Naive thymus-derived CD4-positive, alpha-beta T cell (primary cell): ENCODE measurements at regions not wholly inside any gene's neighbourhood (a gene's known extent, or its start where the extent isn't known, plus 50 kb on each side); places are given as distances from the start of the nearest gene placed in this dataset.
"Not testable (repeated sequence)": the region's sequence is repeated elsewhere in the genome, so short reads cannot be mapped to it uniquely, and the experiment has no call there.

ENCODE experiments used
- ATAC-seq: fragments of 150-1000 bp; cut with Tn5 transposase; 2 replicates; pipeline ENCODE4 v1.10.0; 2021; ENCODE audit warnings: mild to moderate bottlenecking, moderate library complexity
- CTCF ChIA-PET: fragments of 350-600 bp; sonication (Branson Sonifier 250); formaldehyde crosslinking; loops from one replicate; lab custom pipeline; 2021; ENCODE audit warnings: antibody characterized with exemption; lab: Charles Lee
- POLR2A ChIA-PET: fragments of 350-600 bp; sonication (Branson Sonifier 250); formaldehyde crosslinking; loops from one replicate; lab custom pipeline; 2021; ENCODE audit warnings: antibody characterized with exemption, inconsistent platforms; lab: Charles Lee
- DNase-seq, 9 donors: peaks; one replicate each; pipeline versions ENCODE4 v3.0.0 to v3.0.0-alpha.2; 2020 to 2022; ENCODE audit warnings: mixed read lengths in 1 of 9
- H3K27ac ChIP-seq: one replicate; pipeline ENCODE4 v1.7.0; 2013; ENCODE audit warnings: mild to moderate bottlenecking, low read depth, low read length, moderate library complexity
- H3K27me3 ChIP-seq, 2 donors: one replicate each; pipeline ENCODE4 v1.7.0; 2013; ENCODE audit warnings: low read length in 2 of 2, mild to moderate bottlenecking in 2 of 2, moderate library complexity in 2 of 2; ENCODE audit not compliant: control insufficient read depth in 2 of 2, insufficient read depth in 2 of 2
- H3K36me3 ChIP-seq, 3 experiments: 1 replicate in 2 of 3; 2 replicates in 1 of 3; pipeline ENCODE4 v1.7.0; 2013; ENCODE audit warnings: low read length in 3 of 3, mild to moderate bottlenecking in 3 of 3, moderate library complexity in 1 of 3; ENCODE audit not compliant: insufficient read depth in 3 of 3, control insufficient read depth in 2 of 3
- H3K4me1 ChIP-seq, 2 donors: one replicate each; pipeline ENCODE4 v1.7.0; 2013; ENCODE audit warnings: low read length in 2 of 2, mild to moderate bottlenecking in 2 of 2, moderate library complexity in 1 of 2; ENCODE audit not compliant: control insufficient read depth in 2 of 2, insufficient read depth in 2 of 2
- H3K4me3 ChIP-seq: 2 replicates; pipeline ENCODE4 v1.7.0; 2013; ENCODE audit warnings: mild to moderate bottlenecking, low read length
- H3K9me3 ChIP-seq, 3 experiments: 1 replicate in 2 of 3; 2 replicates in 1 of 3; pipeline ENCODE4 v1.7.0; 2013; ENCODE audit warnings: low read length in 3 of 3; ENCODE audit not compliant: control insufficient read depth in 2 of 3
- H3K27ac Mint-ChIP-seq, 9 donors: one replicate each; pipeline ENCODE4 v1.8.0; 2020 to 2022; ENCODE audit warnings: mixed read lengths in 9 of 9, mild to moderate bottlenecking in 8 of 9, moderate library complexity in 5 of 9, inconsistent platforms in 2 of 9
- H3K27me3 Mint-ChIP-seq, 5 donors: one replicate each; pipeline ENCODE4 v1.8.0; 2021 to 2022; ENCODE audit warnings: mixed read lengths in 5 of 5, mild to moderate bottlenecking in 1 of 5
- H3K36me3 Mint-ChIP-seq, 5 donors: one replicate each; pipeline ENCODE4 v1.8.0; 2020 to 2022; ENCODE audit warnings: mixed read lengths in 5 of 5, mild to moderate bottlenecking in 3 of 5, inconsistent platforms in 1 of 5
- H3K4me1 Mint-ChIP-seq, 7 donors: one replicate each; pipeline ENCODE4 v1.8.0; 2020 to 2022; ENCODE audit warnings: mixed read lengths in 7 of 7, mild to moderate bottlenecking in 3 of 7, inconsistent platforms in 1 of 7
- H3K4me3 Mint-ChIP-seq, 10 donors: one replicate each; pipeline ENCODE4 v1.8.0; 2020 to 2022; ENCODE audit warnings: mild to moderate bottlenecking in 10 of 10, mixed read lengths in 10 of 10, moderate library complexity in 6 of 10, inconsistent platforms in 2 of 10
- H3K9me3 Mint-ChIP-seq, 11 donors: one replicate each; pipeline ENCODE4 v1.8.0; 2020 to 2022; ENCODE audit warnings: mixed read lengths in 11 of 11, mild to moderate bottlenecking in 4 of 11, inconsistent platforms in 1 of 11, moderate library complexity in 1 of 11
- intact Hi-C, 2 donors: fragments of 100-400 bp; cut with micrococcal nuclease; formaldehyde crosslinking; loops; one replicate each; pipeline ENCODE4 v1.15.1; 2023

DNA sequence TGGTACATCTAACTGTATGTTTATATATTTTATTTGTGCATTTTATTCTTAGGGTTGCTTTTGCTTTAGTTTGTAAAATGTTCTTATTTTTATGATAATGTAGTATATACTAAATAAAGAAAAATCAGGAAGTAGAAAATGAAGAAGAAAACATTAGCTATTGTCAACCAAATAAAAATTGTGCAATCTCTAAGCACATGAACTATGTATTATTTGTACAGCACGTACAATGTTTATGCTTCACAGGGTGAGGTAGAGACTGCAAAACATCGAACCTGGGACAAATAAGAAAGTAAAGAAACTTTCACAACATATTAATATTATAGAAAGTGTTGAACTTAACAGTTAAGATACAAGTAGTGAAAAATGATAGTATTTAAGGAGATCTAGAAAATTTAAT is 123.0 kb downstream of the ZNF92 start:
- peaks cover 2 to 30% (median 20%) of the 10 kb centered on the region in 5 donors for H3K27me3 Mint-ChIP-seq

DNA sequence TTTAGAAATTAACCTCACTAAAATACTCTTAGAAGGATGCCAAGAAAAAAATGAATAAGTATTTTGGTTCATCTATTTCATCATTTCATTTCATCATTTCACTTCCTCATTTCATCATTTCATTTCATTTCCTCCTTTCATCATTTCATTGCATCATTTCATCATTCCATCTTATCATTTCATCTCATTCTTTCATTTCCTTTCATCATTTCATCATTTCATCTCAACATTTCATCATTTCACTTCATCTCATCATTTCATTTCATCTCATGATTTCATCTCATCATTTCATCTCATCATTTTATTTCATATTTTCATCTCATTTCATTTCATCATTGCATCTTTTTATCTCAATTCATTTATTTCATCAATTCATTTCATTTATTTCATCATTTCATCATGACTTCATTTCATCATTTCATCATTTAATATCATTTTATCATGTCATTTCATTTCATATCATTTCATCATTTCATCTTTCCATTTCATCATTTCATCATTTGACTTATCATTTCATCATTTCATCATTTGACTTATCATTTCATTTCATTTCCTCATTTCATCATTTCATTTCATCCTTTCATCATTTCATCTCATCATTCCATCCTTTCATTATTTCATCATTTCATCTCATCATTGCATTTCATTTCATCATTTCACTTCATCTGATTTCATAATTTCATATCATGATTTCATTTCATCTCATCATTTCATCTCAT is 129.9 kb downstream of the ZNF92 start:
- H3K36me3 Mint-ChIP-seq: no peaks in the 10 kb centered on the region
- H3K9me3 Mint-ChIP-seq: peaks cover 0 to 5% (median 0%) of the 10 kb centered on the region in 11 donors
- Histone ChIP-seq H3K9me3 (no peaks in the 10 kb centered on the region), H3K27me3 (no peaks in the 10 kb centered on the region), H3K36me3 (no peaks in the 10 kb centered on the region), H3K4me3 (no peak overlapping the region), H3K27ac (no peak overlapping the region), H3K4me1 (no peaks in the 10 kb centered on the region)
- ChIA-PET CTCF (no interaction called here), POLR2A (no interaction called here)
- no peak for DNase-seq
- H3K4me3 Mint-ChIP-seq: no peak overlapping the region
- ATAC-seq: no peak
- intact Hi-C loops: no loop called here
- no peaks in the 10 kb centered on the region for H3K4me1 Mint-ChIP-seq
- H3K27ac Mint-ChIP-seq: no peak overlapping the region
- H3K27me3 Mint-ChIP-seq: peaks cover 0 to 7% (median 2%) of the 10 kb centered on the region in 5 donors

More for the DNA sequence above, 123.0 kb downstream of the ZNF92 start:
- H3K4me3 ChIP-seq, ATAC-seq, H3K4me1 ChIP-seq, H3K36me3 Mint-ChIP-seq, POLR2A ChIA-PET, H3K27ac Mint-ChIP-seq, H3K9me3 ChIP-seq, H3K36me3 ChIP-seq, H3K27me3 ChIP-seq, H3K4me3 Mint-ChIP-seq, DNase-seq, H3K27ac ChIP-seq, CTCF ChIA-PET, H3K4me1 Mint-ChIP-seq, H3K9me3 Mint-ChIP-seq, intact Hi-C loops: not testable (repeated sequence)

DNA sequence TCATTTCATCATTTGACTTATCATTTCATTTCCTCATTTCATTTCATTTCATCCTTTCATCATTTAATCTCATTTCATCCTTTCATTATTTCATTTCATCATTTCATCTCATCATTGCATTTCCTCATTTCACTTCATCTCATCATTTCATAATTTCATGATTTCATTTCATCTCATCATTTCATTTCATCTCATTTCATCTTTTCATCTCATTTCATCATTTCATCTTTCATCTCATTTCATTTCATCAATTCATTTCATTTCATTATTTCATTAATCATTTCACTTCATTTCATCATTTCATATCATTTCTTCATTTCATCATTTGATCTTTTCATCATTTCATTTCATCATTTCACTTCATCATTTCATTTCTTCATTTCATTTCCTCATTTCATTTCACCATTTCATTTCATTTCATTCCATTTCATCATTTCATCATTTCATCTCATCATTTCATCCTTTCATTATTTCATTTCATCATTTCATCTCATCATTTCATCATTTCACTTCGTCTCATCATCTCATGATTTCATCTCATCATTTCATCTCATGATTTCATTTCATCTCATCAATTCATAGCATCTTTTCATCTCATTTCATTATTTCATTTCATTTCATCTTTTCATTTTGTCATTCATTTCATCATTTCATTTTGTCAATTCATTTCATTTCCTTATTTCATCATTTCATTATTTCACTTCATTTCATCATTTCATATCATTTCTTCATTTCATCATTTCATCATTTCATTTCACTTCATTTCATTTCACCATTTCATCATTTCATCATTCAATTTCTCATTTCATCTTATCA is 131.1 kb downstream of the ZNF92 start:
- H3K4me3 ChIP-seq, CTCF ChIA-PET, H3K27me3 ChIP-seq, H3K4me3 Mint-ChIP-seq, ATAC-seq, H3K9me3 ChIP-seq, H3K36me3 ChIP-seq, intact Hi-C loops, H3K27me3 Mint-ChIP-seq, POLR2A ChIA-PET, H3K27ac ChIP-seq, H3K36me3 Mint-ChIP-seq, H3K4me1 ChIP-seq, DNase-seq, H3K9me3 Mint-ChIP-seq, H3K4me1 Mint-ChIP-seq, H3K27ac Mint-ChIP-seq: not testable (repeated sequence)

DNA sequence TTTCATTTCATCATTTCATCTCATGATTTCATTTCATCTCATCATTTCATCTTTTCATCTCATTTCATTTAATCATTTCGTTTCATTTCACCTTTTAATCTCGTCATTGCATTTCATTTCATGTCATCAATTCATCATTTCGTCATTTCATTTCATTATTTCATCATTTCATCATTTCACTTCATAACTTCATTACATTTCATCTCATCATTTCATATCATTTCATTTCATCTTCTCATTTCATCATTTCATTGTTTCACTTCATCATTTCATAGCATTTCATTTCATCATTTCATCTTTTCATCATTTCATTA is 131.6 kb downstream of the ZNF92 start:
- H3K36me3 ChIP-seq, H3K9me3 Mint-ChIP-seq, intact Hi-C loops, H3K4me3 Mint-ChIP-seq, H3K9me3 ChIP-seq, H3K4me1 Mint-ChIP-seq, H3K36me3 Mint-ChIP-seq, POLR2A ChIA-PET, CTCF ChIA-PET, H3K4me3 ChIP-seq, H3K27me3 ChIP-seq, DNase-seq, H3K27me3 Mint-ChIP-seq, H3K4me1 ChIP-seq, H3K27ac Mint-ChIP-seq, ATAC-seq, H3K27ac ChIP-seq: not testable (repeated sequence)

DNA sequence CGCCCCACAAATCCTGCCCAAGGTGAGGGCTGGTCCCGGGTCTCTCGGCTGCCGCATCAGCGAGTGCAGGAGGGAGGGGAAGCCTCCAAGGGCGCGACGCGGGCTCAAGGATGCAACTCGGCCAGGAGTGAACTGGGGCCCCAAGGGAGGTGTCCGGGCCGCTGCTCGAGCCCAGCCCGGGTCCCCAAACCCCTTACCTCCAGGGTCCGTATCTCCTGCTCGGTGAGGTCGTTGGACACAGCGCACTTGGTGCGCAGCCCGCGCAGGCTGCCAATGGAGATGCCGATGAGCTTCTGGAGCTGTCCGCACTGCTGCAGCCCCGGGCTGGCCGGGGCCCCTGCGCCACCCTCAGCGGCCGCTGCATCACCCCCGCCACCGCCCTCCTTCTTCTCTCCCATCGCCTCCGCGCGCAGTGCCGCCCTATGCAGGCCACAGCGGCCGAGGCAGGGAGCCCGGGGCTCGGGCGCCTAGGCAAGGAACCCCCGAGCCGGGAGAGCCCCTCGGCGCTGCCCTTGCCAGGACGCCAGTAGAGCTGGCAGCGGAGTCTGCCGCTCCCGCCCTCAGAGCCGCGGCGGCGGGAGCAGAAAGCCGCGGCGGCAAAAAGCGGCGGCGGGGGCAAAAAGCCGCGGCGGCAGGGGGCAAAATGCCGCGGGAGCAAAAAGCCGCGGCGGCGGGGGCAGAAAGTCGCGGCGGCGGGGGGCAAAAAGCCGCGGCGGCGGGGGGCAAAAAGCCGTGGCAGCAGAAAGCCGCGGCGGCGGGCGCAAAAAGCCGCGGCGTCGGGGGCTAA is 135.1 kb downstream of the ZNF92 start:
- H3K36me3 ChIP-seq, CTCF ChIA-PET, H3K27ac ChIP-seq, intact Hi-C loops, H3K36me3 Mint-ChIP-seq, ATAC-seq, H3K27ac Mint-ChIP-seq, H3K4me1 Mint-ChIP-seq, H3K9me3 ChIP-seq, H3K4me1 ChIP-seq, H3K27me3 ChIP-seq: not testable (repeated sequence)
- peaks cover 16 to 22% (median 20%) of the 10 kb centered on the region in 5 donors for H3K27me3 Mint-ChIP-seq
- peaks cover 0 to 13% (median 3%) of the 10 kb centered on the region in 11 donors for H3K9me3 Mint-ChIP-seq
- DNase-seq: peak in 1 of 9 donors; percentile 8
- H3K4me3 Mint-ChIP-seq: peak overlapping the region in 5 of 10 donors; percentile 36 to 83 (median 67)
- peak overlapping the region; percentile 41 for H3K4me3 ChIP-seq
- POLR2A ChIA-PET: interaction anchor here (0.5 kb wide), 1 partner anchor 84 kb away, joined by 4 read pairs; no protein-coding TSS in a partner anchor

DNA sequence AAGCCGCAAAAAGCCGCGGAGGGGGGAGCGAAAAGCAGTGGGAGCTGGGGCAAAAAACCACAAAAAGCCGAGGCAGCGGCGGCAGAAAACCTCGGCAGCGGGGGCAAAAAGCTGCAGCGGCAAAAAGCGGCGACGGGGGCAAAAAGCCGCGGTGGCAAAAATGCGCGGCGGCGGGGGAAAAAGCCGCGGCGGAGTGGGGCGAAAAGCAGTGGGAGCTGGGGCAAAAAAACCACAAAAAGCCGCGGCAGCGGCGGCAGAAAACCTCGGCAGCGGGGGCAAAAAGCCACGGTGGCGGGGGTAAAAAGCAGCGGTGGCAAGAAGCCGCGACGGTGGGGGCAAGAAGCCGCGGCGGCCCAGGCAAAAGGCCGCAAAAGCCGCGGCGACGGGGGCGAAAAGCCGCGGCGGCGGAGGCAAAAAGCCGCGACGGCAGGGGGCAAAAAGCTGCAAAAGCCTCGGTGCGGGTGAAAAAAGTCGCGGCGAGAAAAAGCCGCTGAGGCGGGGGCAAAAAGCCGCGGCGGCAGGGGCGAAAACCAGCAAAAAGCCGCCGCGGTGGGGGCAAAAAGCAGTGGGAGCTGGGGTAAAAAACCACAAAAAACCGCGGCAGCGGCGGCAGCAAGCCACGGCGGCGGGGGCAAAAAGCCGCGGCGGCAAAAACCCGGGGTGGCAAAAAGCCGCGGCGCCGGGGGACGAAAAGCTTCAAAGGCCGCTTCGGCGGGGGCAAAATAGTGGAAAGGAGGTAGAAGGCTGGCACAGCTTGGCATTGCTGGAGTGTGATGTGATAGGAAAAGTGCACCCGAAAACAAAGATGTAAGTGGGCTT is 135.9 kb downstream of the ZNF92 start:
- ChIA-PET CTCF (no interaction called here), POLR2A (interaction anchor here (0.5 kb wide), 1 partner anchor 85 kb away, joined by 4 read pairs; no protein-coding TSS in a partner anchor)
- Mint-ChIP-seq H3K9me3 (peaks cover 0 to 18% (median 4%) of the 10 kb centered on the region in 11 donors), H3K4me1 (peaks cover 0 to 9% (median 6%) of the 10 kb centered on the region in 7 donors), H3K27me3 (peaks cover 20 to 29% (median 23%) of the 10 kb centered on the region in 5 donors), H3K27ac (no peak overlapping the region), H3K36me3 (no peaks in the 10 kb centered on the region), H3K4me3 (peak overlapping the region; percentile 57 to 85 (median 70))
- Histone ChIP-seq H3K9me3 (no peaks in the 10 kb centered on the region), H3K4me1 (no peaks in the 10 kb centered on the region), H3K36me3 (no peaks in the 10 kb centered on the region), H3K4me3 (peak overlapping the region; percentile 41), H3K27me3 (peaks cover 3 to 7% of the 10 kb centered on the region in 2 donors), H3K27ac (no peak overlapping the region)
- ATAC-seq (no peak), DNase-seq (peak in 1 of 9 donors; percentile 17)
- intact Hi-C loops: no loop called here
